ENCODE measurements at regions not wholly inside any gene's neighbourhood (a gene's known extent, or its start where the extent isn't known, plus 50 kb on each side); places are given as distances from the start of the nearest gene placed in this dataset.

DNA sequence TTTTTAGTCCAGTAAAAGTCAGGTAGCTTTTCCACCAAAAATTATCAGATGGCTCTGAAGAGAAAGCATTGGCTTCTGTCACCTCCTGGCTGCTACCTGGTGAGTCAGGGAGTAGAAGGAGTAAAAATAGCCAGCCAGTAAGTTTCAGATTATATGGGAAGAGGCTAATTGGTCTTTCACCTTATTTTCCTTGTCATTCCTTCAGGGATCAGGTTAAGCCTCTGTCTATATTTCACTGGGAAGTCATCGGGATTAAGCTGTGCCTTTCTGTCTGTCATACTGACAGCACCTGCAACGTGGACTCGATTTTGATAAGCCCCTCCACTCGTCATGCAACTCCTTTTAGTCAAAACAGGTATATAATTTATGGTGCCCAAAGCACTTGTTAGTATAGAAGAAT lies 380.7 kb upstream of the CELF4 start:
- peaks cover 6% of the 10 kb centered on the region for H3K27me3 Mint-ChIP-seq (ENCODE audit: insufficient read depth, low read depth, poor library complexity)
- H3K9me3 Mint-ChIP-seq, result no peaks in the 10 kb centered on the region; the same call in 2 of the 3 replicates
- DNase-seq (ENCODE audit: low spot score), result no peak

More for the DNA sequence above, 380.7 kb upstream of the CELF4 start:
- H3K4me1 ChIP-seq (ENCODE audit: insufficient read depth), result no peaks in the 10 kb centered on the region
- TF ChIP-seq NANOG (IDR thresholded peaks at IDR 0.05; ENCODE audit: borderline replicate concordance), result no peak
- no peak for TF ChIP-seq EZH2phosphoT487 (IDR thresholded peaks at IDR 0.05; ENCODE audit: unreplicated experiment)
- TF ChIP-seq, protein P1, sequence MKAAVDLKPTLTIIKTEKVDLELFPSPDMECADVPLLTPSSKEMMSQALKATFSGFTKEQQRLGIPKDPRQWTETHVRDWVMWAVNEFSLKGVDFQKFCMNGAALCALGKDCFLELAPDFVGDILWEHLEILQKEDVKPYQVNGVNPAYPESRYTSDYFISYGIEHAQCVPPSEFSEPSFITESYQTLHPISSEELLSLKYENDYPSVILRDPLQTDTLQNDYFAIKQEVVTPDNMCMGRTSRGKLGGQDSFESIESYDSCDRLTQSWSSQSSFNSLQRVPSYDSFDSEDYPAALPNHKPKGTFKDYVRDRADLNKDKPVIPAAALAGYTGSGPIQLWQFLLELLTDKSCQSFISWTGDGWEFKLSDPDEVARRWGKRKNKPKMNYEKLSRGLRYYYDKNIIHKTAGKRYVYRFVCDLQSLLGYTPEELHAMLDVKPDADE (IDR thresholded peaks at IDR 0.05), result no peak
- TF ChIP-seq CREB1 (CRISPR knock-in tag; IDR thresholded peaks at IDR 0.05; ENCODE audit: low read depth), result no peak
- TF ChIP-seq REST (IDR thresholded peaks at IDR 0.05; ENCODE audit: unreplicated experiment), result no peak
- TF ChIP-seq STAT1 (IDR thresholded peaks at IDR 0.05; ENCODE audit: unreplicated experiment), result no peak
- no peak for TF ChIP-seq POLR2AphosphoS5 (IDR thresholded peaks at IDR 0.05; ENCODE audit: low read depth)
- TF ChIP-seq, protein P2, sequence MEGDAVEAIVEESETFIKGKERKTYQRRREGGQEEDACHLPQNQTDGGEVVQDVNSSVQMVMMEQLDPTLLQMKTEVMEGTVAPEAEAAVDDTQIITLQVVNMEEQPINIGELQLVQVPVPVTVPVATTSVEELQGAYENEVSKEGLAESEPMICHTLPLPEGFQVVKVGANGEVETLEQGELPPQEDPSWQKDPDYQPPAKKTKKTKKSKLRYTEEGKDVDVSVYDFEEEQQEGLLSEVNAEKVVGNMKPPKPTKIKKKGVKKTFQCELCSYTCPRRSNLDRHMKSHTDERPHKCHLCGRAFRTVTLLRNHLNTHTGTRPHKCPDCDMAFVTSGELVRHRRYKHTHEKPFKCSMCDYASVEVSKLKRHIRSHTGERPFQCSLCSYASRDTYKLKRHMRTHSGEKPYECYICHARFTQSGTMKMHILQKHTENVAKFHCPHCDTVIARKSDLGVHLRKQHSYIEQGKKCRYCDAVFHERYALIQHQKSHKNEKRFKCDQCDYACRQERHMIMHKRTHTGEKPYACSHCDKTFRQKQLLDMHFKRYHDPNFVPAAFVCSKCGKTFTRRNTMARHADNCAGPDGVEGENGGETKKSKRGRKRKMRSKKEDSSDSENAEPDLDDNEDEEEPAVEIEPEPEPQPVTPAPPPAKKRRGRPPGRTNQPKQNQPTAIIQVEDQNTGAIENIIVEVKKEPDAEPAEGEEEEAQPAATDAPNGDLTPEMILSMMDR (conservative IDR thresholded peaks at IDR 0.05; ENCODE audit: low read depth in 2 of 2), result no peak
- H3K9me2 ChIP-seq (ENCODE audit: insufficient read depth), result no peaks in the 10 kb centered on the region
- no peaks in the 10 kb centered on the region for H3K36me3 ChIP-seq (ENCODE audit: insufficient read depth)
- no peak overlapping the region for H2AFZ ChIP-seq
- Mint-ChIP-seq H3K27ac (no peak overlapping the region), H3K4me3 (no peak overlapping the region), H3K36me3 (ENCODE audit: low read depth) (no peaks in the 10 kb centered on the region), H3K4me1 (no peaks in the 10 kb centered on the region; the same call in 2 of the 3 replicates)
- no peak overlapping the region for H3K4me3 ChIP-seq
- H3K27me3 ChIP-seq (ENCODE audit: insufficient read depth), result no peaks in the 10 kb centered on the region
- no peaks in the 10 kb centered on the region for H3K79me2 ChIP-seq (replicated peaks; ENCODE audit: insufficient read depth)
- no peak overlapping the region for H3K4me2 ChIP-seq
- H3K27ac ChIP-seq (ENCODE audit: low read depth), result no peak overlapping the region
- H4K20me1 ChIP-seq (replicated peaks; ENCODE audit: insufficient read depth), result no peaks in the 10 kb centered on the region
- ATAC-seq, result no peak
- H3F3A ChIP-seq (replicated peaks; ENCODE audit: low read depth), result no peaks in the 10 kb centered on the region

Measured in GM23338 (cell line).